Panc1 (cell line): ENCODE measurements at regions not wholly inside any gene's neighbourhood (a gene's known extent, or its start where the extent isn't known, plus 50 kb on each side); places are given as distances from the start of the nearest gene placed in this dataset.

ENCODE experiments used
- POLR2AphosphoS5 ChIP-seq: IDR thresholded peaks from 2 replicates; pipeline ENCODE4 v1.6.1; 2012; ENCODE audit warnings: mild to moderate bottlenecking, low read depth, low read length, moderate library complexity
- TF ChIP-seq, protein P1 (sequence below): fragments of 450-650 bp; IDR thresholded peaks from 2 replicates; pipeline ENCODE4 v1.5.1; 2017; ENCODE audit warnings: mild to moderate bottlenecking

- TF ChIP-seq, protein P1, sequence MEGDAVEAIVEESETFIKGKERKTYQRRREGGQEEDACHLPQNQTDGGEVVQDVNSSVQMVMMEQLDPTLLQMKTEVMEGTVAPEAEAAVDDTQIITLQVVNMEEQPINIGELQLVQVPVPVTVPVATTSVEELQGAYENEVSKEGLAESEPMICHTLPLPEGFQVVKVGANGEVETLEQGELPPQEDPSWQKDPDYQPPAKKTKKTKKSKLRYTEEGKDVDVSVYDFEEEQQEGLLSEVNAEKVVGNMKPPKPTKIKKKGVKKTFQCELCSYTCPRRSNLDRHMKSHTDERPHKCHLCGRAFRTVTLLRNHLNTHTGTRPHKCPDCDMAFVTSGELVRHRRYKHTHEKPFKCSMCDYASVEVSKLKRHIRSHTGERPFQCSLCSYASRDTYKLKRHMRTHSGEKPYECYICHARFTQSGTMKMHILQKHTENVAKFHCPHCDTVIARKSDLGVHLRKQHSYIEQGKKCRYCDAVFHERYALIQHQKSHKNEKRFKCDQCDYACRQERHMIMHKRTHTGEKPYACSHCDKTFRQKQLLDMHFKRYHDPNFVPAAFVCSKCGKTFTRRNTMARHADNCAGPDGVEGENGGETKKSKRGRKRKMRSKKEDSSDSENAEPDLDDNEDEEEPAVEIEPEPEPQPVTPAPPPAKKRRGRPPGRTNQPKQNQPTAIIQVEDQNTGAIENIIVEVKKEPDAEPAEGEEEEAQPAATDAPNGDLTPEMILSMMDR: no peak
- TF ChIP-seq POLR2AphosphoS5: no peak
Observed at GRCh38 chr7:10325395-10325794, 648.3 kb upstream of the PHF14 start.
